HG03064 (cell line): ENCODE measurements at regions not wholly inside any gene's neighbourhood (a gene's known extent, or its start where the extent isn't known, plus 50 kb on each side); places are given as distances from the start of the nearest gene placed in this dataset.
"Not testable (repeated sequence)": the region's sequence is repeated elsewhere in the genome, so short reads cannot be mapped to it uniquely, and the experiment has no call there.

Experiments
- ATAC-seq: cut with Tn5 transposase; IDR thresholded peaks from one replicate; pipeline ENCODE4 v1.9.1; 2021; ENCODE audit warnings: low read depth; ENCODE audit not compliant: unreplicated experiment

GRCh38 chr4:138861135-138861534 lies 154.4 kb upstream of the NOCT start:
- ATAC-seq: no peak

DNA sequence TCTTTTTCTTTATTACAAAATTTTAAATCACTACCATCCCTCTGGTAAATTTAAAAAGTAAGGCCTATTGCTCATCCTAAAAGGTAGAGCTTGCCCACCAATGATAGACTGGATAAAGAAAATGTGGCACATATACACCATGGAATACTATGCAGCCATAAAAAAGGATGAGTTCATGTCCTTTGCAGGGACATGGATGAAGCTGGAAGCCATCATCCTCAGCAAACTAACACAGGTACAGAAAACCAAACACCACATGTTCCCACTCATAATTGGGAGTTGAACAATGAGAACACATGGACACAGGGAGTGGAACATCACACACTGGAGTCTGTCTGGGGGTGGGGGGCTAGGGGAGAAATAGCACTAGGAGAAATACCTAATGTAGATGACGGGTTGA lies 155.2 kb upstream of the NOCT start:
- ATAC-seq: not testable (repeated sequence)

GRCh38 chr4:138859254-138859653 lies 156.3 kb upstream of the NOCT start:
- no peak for ATAC-seq

GRCh38 chr4:138858419-138858818 lies 157.2 kb upstream of the NOCT start:
- no peak for ATAC-seq

- no peak for ATAC-seq
Measured at GRCh38 chr4:138857416-138857815, 158.2 kb upstream of the NOCT start.

DNA sequence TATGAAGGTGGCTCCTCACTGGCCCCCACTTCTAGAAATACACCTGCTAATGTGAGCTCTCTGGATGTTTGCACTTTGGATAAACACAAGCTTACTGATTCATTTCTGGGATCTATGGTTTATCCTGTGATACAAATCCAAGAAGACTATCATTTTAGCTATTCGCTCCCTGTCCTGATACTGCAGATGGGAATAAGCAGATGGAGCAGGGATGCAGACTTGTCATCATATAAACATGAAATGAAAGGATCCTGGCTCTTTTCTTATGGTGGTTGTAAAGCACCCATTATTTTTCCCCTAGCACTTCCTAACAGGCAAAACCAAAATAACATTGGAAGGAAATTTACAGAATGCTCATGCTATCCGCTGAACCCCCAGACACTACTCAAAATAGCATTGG lies 162.9 kb upstream of the NOCT start:
- ATAC-seq: no peak

- no peak for ATAC-seq
Measured at GRCh38 chr4:138851391-138852335, 163.9 kb upstream of the NOCT start.

GRCh38 chr4:138845664-138846063 lies 169.9 kb upstream of the NOCT start:
- no peak for ATAC-seq

GRCh38 chr4:138845054-138845453 lies 170.5 kb upstream of the NOCT start:
- ATAC-seq: no peak

DNA sequence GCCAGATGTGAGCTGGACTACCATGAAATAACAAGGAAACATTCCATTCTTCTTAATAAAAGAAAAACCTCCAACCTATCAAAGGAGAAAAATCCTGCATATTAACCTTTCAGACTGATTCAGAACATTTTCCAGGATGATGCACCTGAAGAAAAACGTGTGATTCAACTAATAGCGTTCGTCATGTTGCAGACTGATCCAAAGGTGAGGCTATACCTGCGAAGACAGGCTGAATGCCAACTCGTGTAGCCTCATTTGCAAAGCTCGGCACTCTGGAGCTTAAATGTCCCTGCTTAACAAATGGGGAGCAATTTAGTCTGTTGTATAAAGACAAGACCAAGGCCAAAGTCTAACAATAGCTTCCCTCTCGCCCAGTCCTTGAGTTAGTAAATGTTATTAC lies 172.0 kb upstream of the NOCT start:
- ATAC-seq: no peak

GRCh38 chr4:138841343-138841742 lies 174.2 kb upstream of the NOCT start:
- ATAC-seq: no peak

GRCh38 chr4:138838251-138838650 lies 177.3 kb upstream of the NOCT start:
- ATAC-seq: no peak

- ATAC-seq: no peak
Measured at GRCh38 chr4:138835832-138836533, 179.6 kb upstream of the NOCT start.

GRCh38 chr4:138833974-138834373 lies 181.6 kb upstream of the NOCT start:
- peak; percentile 51 for ATAC-seq

DNA sequence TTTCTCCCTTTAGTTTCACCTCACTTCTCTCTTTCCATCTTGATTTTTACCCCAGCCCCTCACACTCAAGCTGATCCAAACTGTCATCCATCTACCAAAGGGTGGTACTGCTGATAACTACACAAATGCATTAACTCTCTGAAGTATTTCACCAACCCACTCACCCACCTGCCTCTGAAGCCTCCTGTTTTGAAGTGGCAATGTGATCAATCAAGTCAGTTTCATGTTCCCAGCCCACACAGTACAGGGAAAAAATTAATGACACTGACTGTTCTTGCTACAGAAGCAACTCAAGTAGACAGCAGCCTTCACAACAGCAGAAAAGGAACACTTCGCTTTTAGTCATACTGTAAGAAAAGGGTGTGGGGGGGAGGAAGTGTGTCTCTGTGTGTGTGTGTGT lies 183.0 kb upstream of the NOCT start:
- ATAC-seq: no peak

- no peak for ATAC-seq
Measured at GRCh38 chr4:138831948-138832347, 183.6 kb upstream of the NOCT start.

- ATAC-seq: no peak
Measured at GRCh38 chr4:138828926-138829325, 186.7 kb upstream of the NOCT start.

DNA sequence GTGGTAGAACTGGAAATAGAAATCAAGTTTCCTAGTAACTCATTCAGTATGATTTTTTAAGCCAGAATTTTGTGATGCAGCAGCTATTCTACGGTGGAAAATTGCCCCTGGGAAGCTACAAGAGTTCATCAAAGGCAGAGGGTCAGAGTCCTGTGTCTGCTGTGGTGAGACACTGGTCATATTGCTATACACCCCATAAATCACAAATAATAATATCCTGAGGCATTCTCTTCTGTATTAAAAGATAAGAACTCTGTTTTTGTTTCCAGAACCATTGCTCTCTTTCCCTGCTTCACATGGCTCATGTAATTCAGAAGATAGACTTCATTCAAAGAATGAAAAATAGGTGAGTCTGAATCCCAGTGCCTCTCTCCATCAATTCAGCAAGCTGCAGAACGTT lies 188.8 kb upstream of the NOCT start:
- no peak for ATAC-seq

GRCh38 chr4:138826322-138826721 lies 189.3 kb upstream of the NOCT start:
- ATAC-seq: no peak

DNA sequence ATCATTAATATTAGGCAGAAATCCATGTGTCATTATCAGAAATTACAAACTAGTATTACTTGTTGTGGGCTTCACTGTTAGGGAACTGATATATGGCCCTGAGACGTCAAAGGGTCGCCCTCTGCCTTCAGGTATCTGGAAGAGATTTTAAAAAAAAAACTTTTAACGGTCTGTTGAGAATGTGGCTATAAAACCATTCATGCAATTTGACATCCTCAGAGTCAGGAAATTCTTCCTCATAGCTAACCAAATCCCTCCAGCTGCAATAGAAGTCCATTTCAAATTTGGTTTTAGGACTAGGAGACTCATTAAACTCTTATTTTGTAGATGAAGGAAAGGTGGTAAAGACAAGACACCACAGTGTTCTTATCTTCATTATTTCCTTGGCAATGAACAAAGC lies 194.2 kb upstream of the NOCT start:
- no peak for ATAC-seq

DNA sequence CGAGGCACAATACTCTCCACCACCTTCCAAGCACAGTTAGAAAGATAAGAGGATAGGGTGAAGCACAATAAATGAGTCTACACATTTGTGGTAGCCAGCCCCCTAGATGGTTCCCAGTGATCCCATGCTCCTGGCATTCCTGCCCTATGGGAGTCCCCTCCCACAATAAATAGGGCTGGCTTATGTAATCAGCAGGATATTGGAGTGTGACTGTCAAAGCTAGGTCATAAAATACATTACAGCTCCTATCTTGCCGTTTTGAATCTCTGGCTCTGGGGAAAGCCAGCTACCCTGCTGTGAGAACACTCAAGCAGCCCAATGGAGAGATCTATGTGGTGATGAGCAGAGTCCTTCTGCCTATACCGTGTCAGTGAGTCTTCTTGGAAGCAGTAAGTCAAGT lies 198.7 kb upstream of the NOCT start:
- no peak for ATAC-seq

- ATAC-seq: no peak
Measured at GRCh38 chr4:138815811-138816210, 199.8 kb upstream of the NOCT start.
